Left renal cortex interstitium (tissue), 4 donors: ENCODE measurements at regions not wholly inside any gene's neighbourhood (a gene's known extent, or its start where the extent isn't known, plus 50 kb on each side); places are given as distances from the start of the nearest gene placed in this dataset.

Source experiments
- DNase-seq, 4 donors: peaks; one replicate each; pipeline ENCODE4 v3.0.0-alpha.2; 2013; ENCODE audit warnings: low read depth in 4 of 4, low spot score in 2 of 4, missing footprints in 1 of 4

- DNase-seq: no peak
These were observed 148.1 kb upstream of the HS6ST1 start for GRCh38 chr2:128466776-128467175.

DNA sequence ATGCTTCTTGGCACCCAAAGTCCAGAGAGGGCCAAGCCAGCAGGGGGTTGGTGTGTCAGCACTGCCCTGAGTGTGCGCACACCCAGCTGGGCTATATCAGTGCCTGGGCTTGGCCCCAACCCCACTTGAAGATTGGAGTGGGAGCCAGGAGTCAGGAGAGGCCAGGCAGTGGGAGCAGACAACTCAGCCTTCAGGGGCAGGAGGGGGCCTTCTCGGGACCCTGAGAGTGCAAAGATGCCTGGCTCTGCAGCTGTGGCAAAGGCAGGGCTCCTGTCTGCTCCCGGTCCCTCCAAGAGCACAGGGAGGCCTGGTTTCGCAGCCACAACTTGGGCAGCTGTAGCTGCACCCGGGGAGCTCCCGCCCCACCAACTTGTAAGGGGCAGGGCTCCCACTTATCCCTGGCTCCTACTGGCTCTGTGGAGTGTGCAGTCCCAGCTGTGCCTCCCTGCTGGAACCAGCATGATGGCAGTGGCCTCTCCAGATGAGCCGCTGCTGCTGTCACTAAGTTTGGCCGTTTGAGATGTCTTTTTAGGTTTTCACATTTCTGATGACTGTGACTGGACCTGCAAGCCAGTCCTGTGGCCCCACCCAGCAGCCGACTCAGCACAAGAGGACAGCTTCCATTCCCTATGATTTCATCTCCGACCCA lies 148.8 kb upstream of the HS6ST1 start:
- DNase-seq: no peak

- no peak for DNase-seq
These were observed 149.7 kb upstream of the HS6ST1 start for GRCh38 chr2:128468186-128468920.

DNA sequence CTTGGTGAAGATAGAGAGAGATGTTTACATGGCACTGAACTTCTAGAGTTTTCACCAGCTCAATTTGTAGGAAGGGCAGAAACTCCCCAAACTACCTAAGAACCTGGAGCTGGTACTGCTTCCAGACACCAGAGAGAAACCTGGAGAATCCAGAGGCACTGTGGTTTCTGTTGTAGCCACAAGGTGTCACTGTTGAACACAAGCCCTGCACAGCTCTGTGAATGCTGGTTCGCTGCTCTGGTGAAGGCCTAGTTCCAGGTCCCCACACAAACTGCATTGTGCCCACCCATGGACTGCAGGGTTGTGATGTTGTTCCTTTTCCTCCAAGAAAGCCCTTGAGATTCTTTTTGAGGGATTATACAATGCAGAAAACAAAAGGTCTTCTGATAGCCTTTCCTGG lies 150.5 kb upstream of the HS6ST1 start:
- no peak for DNase-seq

GRCh38 chr2:128469875-128470274 lies 151.2 kb upstream of the HS6ST1 start:
- no peak for DNase-seq

DNA sequence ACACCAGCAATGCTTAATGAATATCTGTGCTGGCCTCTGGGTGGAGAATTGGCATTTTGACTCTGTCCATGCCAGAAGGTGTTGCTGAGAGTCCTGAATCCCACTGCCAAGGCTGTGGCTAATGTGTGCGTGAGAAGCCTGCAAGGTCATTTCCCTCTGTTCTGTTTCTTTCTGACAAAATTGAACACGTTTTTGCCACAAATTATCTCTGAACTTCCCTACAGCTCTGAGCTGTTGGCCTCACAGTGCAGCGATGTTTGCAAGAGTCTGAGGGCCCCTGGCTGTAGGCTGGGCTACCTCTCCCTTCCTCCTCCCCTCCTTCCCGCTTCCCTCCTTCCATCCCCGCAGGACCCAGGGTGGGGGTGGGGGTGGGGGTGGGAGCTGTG lies 154.1 kb upstream of the HS6ST1 start:
- no peak for DNase-seq

DNA sequence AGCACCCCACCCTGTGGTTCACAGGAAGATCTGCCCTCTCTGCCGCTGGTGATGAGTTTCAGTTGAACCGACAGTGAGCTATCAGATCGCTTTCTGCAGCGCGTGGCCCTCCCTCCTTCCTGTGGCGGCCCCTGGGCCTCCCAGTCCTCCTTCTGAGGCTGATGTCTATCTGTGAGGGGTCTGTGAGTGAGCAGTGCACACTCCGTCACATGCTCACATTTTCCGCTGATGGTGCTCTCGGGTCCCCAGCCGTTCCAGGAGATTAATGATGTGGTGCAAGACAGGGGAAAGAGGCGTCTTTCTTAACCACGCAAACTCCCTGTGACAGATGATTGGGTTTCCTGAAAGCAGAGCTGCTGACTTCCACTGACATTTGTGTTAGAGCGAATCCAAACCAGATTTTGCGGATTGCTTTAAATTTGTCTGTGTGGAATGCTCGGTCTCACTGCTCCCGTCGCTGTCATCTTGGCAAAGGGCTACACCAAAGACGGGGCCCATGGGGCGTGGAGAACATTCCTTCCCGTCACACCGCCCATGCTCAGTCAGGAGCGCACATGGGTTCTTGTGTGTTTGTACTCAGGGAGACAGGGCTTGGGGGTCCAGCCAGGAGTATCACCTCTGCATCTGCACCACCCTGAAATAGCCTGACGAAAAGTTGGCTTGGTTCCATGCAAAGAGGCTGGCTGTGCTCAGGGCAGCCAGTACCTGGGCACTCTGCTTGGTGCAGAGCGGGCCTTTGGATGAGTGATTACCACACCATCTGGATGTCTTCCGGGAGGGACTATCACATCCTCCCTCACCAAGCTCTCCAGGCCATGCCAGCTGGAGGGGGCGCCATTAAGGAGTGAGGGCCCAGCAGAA lies 154.7 kb upstream of the HS6ST1 start:
- DNase-seq: peak; percentile 65 to 95 (median 76)

DNA sequence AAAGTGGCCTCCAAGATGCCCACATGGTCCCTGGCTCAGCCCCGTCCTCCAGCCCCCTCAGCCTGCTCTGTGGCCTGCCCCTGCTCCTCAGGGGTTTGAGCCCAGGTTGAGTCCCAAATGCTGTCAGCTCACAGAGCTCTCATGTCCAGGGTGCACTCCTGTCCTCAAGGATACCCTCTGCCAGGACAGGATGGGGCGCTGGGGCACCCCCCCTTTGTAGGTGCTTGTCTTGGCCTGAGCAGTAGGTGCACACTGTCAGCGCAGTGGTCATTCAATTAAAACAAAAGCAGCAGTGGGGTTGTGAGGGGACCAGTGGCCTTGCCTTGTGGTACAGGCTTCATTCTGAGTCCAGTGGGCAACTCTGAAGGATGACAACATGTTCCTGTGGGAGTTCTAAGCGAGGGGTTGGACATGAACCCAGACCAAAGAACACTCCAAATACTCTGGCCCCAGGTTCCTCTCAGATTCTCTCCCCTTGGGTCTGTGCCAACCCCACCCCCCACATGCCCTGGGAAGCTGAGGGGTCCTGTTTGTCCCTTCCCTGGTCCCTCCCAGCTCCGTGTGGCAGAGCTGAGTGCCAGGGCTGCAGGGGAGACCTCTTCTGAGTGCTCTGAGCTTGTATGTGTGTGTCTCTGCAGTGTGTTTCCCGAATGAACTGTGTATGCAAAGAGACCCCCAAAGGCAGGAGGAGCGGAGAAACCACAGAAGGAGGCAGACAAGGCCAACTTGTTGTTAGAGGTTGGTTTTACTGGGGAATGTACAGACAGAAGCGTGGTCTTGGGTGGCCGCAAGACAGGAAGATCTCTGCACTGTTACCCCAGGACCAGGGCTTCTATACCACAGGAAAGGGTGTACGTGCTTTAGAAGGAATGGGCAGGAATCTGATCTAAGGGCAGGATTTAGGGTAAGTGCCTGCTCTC lies 155.6 kb upstream of the HS6ST1 start:
- no peak for DNase-seq

DNA sequence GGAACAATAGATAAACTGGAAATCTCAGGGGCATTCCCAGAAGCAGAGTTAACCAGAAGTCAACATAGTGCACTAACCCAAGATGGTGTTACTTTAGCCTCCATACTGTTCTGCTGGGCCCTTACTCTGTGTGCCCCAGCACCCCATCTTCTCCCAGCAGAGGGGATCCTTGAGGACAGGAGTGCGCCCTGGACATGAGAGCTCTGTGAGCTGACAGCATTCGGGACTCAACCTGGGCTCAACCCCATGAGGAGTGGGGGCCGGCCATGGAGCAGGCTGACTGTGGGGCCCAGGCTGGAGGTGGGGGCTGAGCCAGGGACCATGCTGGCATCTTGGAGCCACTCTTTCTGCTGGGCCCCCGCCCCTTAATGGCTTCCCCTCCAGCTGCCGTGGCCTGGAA lies 156.3 kb upstream of the HS6ST1 start:
- no peak for DNase-seq

- no peak for DNase-seq
These were observed 157.0 kb upstream of the HS6ST1 start for GRCh38 chr2:128475427-128476211.

- DNase-seq: no peak
These were observed 158.6 kb upstream of the HS6ST1 start for GRCh38 chr2:128477026-128477820.

DNA sequence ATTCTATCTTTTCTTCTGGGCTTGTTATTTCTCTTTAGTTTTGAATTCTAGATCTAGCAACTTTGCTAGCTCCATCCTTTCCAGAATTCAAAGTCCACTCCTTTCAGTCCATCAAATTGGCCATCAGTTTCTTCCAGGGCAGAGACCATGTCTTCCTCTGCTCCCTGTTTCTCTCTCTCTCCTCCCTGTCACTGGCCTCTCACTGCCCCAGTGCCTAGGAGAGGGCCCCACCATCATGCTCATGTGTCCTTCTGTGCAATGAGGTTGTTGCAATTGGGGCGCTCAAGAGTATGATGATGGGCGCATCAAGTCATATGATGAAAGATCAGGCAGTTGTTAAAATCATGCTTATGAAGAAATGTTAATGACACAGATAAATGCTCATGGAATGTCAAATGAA lies 159.2 kb upstream of the HS6ST1 start:
- no peak for DNase-seq

DNA sequence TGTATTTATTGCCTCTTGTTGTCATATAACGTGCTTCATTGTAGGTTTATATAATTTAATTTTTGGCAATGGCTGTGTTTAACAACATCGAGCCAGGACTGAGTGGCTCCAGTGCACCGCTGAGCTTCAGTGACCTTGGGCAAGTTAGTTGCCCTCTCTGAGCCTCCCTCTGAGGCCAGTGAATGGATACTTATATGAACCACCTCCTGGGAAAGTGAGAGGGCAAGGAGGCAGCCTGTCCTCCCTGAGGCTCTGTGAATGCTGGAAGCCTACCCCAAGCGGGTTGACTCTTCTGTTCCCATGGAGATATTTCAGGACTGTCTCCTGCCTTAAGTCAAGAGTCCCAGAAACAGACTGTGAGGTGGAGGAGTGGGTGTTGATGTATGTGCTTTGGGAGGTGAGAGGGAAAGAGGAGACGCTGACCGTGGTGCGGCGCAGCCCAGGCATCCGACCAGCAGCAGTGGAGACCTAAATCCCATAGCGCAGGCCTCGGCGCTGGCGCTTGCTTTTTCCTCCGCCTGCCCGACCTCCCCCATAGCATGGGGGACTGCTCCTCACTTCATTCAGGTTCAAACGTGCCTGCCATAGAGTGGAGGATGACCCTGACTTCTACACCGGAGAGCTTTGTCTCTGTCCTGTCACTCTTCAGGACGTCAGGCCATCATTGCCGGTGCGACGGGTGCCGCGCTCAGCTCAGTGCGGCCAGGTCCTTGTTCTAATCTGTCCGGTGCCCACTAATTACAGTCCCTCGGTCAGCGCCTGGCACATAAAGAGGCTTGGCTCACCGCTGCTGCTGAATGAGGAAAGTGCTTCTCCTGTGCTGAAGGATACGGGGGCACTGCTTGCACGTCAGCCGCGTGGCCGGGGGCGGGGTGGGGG lies 167.3 kb upstream of the HS6ST1 start:
- DNase-seq: no peak

GRCh38 chr2:128486640-128487375 lies 168.1 kb upstream of the HS6ST1 start:
- no peak for DNase-seq

DNA sequence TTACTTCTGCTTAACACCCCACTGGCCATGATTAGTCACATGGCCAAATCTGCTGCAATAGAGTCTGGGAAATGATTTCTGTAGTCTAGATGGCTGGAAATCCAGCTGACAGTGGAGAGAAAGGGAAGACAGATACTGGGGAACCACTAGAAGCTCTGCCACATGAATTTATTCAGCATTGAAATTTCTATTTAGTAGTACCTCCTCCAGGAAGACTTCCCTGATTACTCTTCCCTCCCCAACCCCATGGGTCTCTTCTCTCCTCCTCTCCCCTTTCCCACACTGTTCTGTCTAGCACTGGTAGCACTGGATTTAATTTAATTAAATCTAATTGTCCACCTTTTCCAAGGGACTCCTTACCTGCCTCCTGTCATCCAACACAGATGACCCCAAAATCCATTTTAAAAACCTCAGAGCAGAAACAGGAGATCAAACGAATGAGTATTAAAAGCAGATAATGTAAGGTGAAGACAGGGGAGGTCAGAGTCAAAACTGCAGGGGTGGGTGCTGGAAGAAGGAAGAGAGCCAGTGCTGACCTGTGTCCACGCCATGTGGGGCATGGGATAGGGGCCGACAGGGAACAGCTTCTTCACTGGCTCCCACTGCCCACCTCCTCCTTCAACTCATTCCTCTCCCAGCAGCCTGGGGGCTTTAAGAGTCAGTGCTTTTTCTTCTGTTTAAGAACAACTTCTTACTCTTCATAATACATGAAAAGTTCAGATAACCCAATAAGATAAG lies 169.2 kb upstream of the HS6ST1 start:
- DNase-seq: no peak

- DNase-seq: no peak
These were observed 169.8 kb upstream of the HS6ST1 start for GRCh38 chr2:128488434-128488833.
